GM20000 (cell line): ENCODE measurements at regions not wholly inside any gene's neighbourhood (a gene's known extent, or its start where the extent isn't known, plus 50 kb on each side); places are given as distances from the start of the nearest gene placed in this dataset.

Experiments used
- DNase-seq: peaks from one replicate; pipeline ENCODE4 v3.0.0; 2012; ENCODE audit warnings: low spot score
- CTCF ChIP-seq: IDR thresholded peaks from 2 replicates; pipeline ENCODE4 v1.5.1; 2012; ENCODE audit warnings: mild to moderate bottlenecking, control low read depth; ENCODE audit errors: extremely low read depth, missing control alignments

DNA sequence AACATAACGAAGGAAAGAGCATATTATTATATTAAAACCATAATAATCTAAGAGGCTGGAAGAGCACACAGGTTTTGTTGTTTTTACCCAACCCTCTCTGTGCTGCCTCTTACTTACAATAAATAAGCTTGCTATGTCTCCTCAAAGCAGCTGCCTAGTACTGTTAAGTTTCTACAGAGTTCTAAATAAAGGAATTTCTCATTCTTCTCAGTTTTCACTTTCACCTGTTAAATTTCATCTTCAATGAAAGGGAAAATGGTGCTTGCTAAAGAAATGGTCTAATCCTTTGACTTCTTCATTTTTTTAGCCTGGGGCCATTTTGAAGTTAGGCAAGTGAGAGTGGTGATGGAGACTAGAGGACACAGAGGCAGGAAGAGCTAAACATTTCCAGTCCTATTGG, 396.1 kb downstream of the MAN2A1 start:
- no peak for DNase-seq
- TF ChIP-seq CTCF = no peak

DNA sequence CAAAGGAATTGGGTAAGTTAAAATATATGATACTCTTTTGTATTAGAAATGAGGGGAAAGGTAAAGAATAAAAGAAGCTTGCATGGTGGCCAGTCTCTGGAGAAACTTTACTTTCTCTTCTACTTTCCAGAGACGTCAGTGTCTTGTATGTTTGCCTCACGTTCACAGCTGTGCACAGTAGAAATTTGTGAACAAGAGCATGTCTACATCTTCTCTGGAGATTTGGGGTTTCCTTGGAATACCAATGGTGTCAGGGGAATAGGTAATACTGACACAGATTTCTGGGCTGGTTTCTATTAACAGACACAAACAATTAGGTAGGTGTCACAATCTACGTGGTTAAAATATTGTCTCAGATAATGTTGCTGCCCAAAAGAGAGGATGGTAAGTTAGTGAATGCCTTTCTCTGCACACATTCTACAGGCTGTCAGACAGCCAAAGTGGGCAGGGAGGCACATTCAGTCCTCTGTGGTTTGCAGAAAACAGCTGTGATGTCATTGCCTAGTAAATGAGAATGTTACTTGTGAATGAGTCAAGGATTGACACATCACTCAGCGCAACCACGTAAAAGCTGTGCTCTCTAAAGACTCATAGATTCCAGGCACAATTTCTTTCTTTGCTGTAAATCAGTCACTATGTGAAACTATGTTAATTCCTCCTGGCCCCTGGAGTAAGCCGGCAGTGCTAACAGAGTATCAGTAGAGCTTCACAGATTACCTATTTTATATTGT, 397.1 kb downstream of the MAN2A1 start:
- no peak for DNase-seq
- no peak for TF ChIP-seq CTCF

DNA sequence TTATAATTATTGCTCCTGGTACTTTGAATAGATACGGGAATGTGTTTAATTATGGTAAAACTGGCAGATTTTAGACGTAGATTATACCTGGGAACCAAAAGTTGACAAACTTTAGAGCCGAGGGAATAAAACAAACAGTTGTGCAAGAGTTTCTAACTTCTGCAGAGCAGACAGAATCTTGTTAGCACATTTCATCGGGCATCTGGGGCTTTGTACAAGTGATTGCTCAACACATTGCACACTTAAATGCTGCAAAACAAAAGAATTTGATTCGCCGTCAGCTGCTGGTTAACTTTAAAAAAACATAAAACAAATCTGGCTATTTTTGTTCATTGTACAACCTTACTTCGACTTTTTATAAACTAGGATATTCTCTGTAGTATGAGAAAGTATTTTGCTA, 398.1 kb downstream of the MAN2A1 start:
- no peak for TF ChIP-seq CTCF
- DNase-seq = no peak

- no peak for TF ChIP-seq CTCF
- no peak for DNase-seq
These were observed 399.1 kb downstream of the MAN2A1 start for GRCh38 chr5:110088676-110089436.

DNA sequence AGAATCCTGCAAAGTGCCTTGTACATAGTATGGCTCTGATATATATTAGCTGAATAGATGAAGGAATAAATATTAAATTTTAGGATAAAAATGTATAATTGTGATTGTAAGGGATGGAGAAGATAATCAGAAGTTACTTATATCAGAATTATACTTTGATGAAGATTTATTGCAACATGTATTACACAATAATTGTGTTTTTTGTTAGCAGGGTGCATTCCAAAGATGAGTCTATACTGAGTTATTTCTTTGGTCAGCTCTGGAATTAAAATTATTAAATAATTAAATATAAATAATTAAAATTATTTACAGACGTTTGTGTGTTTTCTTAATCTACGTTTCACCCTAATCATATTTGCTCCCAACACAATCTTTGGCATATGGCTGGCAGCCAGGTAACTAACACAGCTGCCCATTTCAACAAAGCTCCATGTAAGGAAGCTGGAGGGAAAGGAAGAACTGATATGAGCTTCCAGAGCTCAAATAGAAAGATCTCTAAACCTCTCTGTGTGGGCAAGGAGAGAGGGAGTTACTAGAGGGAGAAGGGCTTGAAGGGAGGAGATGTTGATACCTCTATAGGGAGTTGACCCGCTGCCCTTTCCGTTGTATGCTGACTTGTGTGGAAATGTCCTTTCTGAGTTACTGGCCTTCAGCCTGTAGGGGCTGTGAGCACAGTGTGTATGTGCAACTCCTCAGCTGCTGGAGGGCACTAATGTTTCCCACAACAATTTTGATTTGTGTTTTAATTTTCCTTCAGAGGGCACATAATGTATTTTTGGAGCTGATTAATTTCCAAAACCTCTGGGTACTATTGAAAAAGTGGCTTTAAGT, 403.4 kb downstream of the MAN2A1 start:
- DNase-seq = no peak
- no peak for TF ChIP-seq CTCF

DNA sequence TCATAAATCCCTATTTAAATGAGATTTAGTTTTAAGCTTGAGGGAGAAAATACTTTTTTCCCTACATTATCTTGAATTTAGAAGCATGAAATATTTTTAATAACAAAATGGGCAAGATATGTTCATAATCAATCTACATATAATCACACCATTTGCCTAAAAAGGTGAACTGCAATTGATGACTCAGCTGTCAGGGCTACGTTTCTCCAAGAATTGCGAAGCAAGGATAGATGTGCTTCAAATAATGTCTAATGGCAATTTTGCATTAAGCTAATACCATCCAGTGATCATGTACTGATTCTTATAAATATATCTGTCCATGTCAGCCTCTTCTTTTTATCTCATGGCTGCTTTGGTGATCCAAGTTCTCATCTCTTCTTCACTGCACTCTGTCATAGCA, 404.4 kb downstream of the MAN2A1 start:
- TF ChIP-seq CTCF = no peak
- no peak for DNase-seq

DNA sequence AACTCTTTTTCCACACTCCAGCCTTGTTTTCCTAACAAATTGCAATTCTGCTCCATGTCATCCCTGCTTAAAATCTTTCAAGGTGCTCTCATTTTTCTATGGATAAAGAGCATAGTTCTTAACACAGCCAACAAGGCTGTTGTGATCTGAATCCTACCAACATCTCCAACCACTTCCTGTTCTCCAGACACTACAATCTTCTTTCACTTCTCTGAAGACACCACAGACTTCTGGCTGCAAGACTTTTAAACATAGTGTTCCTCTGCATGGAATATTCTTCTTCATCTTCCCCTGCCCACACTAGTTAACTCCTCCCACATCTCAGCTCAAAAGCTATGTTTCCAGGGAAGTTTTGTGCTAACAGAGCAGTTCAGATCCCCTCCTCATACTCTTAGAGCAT, 404.8 kb downstream of the MAN2A1 start:
- no peak for TF ChIP-seq CTCF
- no peak for DNase-seq
